ENCODE measurements at regions not wholly inside any gene's neighbourhood (a gene's known extent, or its start where the extent isn't known, plus 50 kb on each side); places are given as distances from the start of the nearest gene placed in this dataset.

DNA sequence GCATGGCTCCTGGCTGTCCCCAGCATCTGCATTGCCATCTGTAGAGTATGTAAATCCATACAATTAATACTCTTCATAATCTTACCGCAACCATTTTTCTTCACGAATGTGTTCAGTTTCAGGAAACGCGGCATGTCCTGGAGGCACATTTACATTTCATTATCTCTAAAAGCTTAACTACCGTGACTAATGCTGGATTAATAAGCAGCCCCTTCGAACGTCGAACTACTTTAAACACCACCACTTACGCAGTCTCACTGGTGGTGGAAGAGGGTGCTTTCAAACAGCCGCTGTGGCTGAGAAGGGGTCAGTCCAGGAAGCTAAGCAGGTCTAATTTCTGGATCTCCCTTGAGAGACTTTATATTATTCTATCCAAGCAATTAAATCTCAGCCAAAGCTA is 85.6 kb downstream of the C5orf15 start:
- H3K4me1 Mint-ChIP-seq (ENCODE audit: low read depth), result peaks cover 27% of the 10 kb centered on the region
- no peak for DNase-seq (ENCODE audit: low spot score, unreplicated experiment)
- no peaks in the 10 kb centered on the region for H3K9me3 Mint-ChIP-seq (ENCODE audit: low read depth)
- no peak overlapping the region for H3K4me3 Mint-ChIP-seq (ENCODE audit: low read depth)
- TF ChIP-seq, protein P1, sequence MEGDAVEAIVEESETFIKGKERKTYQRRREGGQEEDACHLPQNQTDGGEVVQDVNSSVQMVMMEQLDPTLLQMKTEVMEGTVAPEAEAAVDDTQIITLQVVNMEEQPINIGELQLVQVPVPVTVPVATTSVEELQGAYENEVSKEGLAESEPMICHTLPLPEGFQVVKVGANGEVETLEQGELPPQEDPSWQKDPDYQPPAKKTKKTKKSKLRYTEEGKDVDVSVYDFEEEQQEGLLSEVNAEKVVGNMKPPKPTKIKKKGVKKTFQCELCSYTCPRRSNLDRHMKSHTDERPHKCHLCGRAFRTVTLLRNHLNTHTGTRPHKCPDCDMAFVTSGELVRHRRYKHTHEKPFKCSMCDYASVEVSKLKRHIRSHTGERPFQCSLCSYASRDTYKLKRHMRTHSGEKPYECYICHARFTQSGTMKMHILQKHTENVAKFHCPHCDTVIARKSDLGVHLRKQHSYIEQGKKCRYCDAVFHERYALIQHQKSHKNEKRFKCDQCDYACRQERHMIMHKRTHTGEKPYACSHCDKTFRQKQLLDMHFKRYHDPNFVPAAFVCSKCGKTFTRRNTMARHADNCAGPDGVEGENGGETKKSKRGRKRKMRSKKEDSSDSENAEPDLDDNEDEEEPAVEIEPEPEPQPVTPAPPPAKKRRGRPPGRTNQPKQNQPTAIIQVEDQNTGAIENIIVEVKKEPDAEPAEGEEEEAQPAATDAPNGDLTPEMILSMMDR (IDR thresholded peaks at IDR 0.05; ENCODE audit: unreplicated experiment), result no peak
- H3K27ac Mint-ChIP-seq, result no peak overlapping the region
- H3K36me3 Mint-ChIP-seq (ENCODE audit: insufficient read depth), result no peaks in the 10 kb centered on the region
- peaks cover 31% of the 10 kb centered on the region for H3K27me3 Mint-ChIP-seq

GRCh38 chr5:133882389-133882695 is 86.1 kb downstream of the C5orf15 start:
- H3K4me1 Mint-ChIP-seq (ENCODE audit: low read depth), result peaks cover 27% of the 10 kb centered on the region
- no peak overlapping the region for H3K4me3 Mint-ChIP-seq (ENCODE audit: low read depth)
- no peaks in the 10 kb centered on the region for H3K9me3 Mint-ChIP-seq (ENCODE audit: low read depth)
- H3K36me3 Mint-ChIP-seq (ENCODE audit: insufficient read depth), result no peaks in the 10 kb centered on the region
- H3K27ac Mint-ChIP-seq, result no peak overlapping the region
- H3K27me3 Mint-ChIP-seq, result peaks cover 30% of the 10 kb centered on the region
- TF ChIP-seq, protein P1 (IDR thresholded peaks at IDR 0.05; ENCODE audit: unreplicated experiment), result no peak
- DNase-seq (ENCODE audit: low spot score, unreplicated experiment), result no peak

GRCh38 chr5:133881576-133882388 is 86.6 kb downstream of the C5orf15 start:
- peaks cover 28% of the 10 kb centered on the region for H3K27me3 Mint-ChIP-seq
- H3K36me3 Mint-ChIP-seq (ENCODE audit: insufficient read depth), result no peaks in the 10 kb centered on the region
- DNase-seq (ENCODE audit: low spot score, unreplicated experiment), result no peak
- TF ChIP-seq, protein P1 (IDR thresholded peaks at IDR 0.05; ENCODE audit: unreplicated experiment), result no peak
- H3K4me1 Mint-ChIP-seq (ENCODE audit: low read depth), result peaks cover 27% of the 10 kb centered on the region
- H3K9me3 Mint-ChIP-seq (ENCODE audit: low read depth), result no peaks in the 10 kb centered on the region
- no peak overlapping the region for H3K4me3 Mint-ChIP-seq (ENCODE audit: low read depth)
- peak overlapping the region; percentile 18 for H3K27ac Mint-ChIP-seq

DNA sequence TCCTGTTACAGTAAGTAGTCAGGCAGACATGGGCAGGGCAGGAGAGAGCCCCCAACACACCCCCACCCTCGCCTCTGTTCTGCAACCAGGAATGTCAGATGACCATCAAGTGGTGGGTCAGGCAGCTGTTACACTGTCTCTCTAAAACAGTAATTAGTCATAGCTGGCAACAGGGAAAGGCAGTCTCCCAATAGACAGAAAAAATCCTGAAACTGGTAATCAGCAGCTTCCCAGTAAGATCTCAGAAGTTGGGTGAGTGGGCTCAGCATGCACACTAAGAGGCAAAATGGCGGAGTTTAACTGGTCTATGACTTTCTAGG is 90.2 kb downstream of the C5orf15 start:
- Mint-ChIP-seq H3K27ac (no peak overlapping the region), H3K9me3 (ENCODE audit: low read depth) (peaks cover 12% of the 10 kb centered on the region)

DNA sequence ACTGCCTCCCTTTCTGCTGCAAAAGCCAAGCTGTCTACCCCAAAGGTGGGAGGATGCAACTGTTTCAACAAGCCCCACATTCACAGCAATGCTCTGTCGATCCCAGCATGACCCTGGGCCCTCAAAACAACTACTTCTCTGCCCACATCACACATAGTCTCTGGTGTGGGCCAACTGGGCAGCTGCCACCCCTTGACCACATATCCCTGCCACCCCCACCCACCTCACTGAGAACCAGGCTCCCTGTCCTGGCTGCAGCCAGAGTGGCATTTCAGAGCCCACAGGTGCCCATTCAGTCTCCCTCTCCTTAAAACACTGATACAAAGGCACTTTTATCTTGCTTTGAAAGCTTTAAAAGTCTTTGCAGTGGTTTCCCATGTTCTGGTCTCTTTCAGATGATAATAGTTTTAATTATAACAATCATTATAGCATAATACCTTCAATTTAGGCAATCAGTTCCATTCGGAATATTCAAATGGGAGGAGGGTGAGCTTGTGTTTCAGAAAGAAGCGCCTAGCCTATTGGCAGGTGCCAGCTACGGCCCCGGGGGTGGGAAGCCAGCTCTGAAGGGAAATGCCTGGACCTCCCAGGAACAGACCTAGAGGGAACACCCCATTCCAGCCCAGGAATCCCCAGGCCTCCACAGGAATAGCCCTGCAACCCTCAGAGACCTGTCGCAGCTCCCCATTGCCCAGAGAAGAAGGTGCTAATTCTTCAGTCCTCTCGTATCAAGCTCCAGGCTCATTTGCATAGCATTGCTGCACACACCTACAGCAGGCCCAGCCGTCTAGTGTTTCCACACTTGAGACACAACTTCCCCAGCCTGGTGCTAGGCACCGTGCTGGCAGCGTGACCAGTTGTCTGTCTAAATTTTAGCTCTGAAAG is 90.8 kb downstream of the C5orf15 start:
- no peak overlapping the region for H3K4me3 Mint-ChIP-seq (ENCODE audit: low read depth)
- DNase-seq (ENCODE audit: low spot score, unreplicated experiment), result no peak
- H3K4me1 Mint-ChIP-seq (ENCODE audit: low read depth), result peaks cover 9% of the 10 kb centered on the region
- TF ChIP-seq, protein P1 (IDR thresholded peaks at IDR 0.05; ENCODE audit: unreplicated experiment), result no peak
- peaks cover 20% of the 10 kb centered on the region for H3K27me3 Mint-ChIP-seq
- H3K36me3 Mint-ChIP-seq (ENCODE audit: insufficient read depth), result no peaks in the 10 kb centered on the region
- H3K27ac Mint-ChIP-seq, result no peak overlapping the region
- peaks cover 12% of the 10 kb centered on the region for H3K9me3 Mint-ChIP-seq (ENCODE audit: low read depth)

More for the DNA sequence above, 90.2 kb downstream of the C5orf15 start:
- peaks cover 24% of the 10 kb centered on the region for H3K27me3 Mint-ChIP-seq
- no peak for DNase-seq (ENCODE audit: low spot score, unreplicated experiment)
- H3K36me3 Mint-ChIP-seq (ENCODE audit: insufficient read depth), result no peaks in the 10 kb centered on the region
- H3K4me1 Mint-ChIP-seq (ENCODE audit: low read depth), result peaks cover 13% of the 10 kb centered on the region
- TF ChIP-seq, protein P1 (IDR thresholded peaks at IDR 0.05; ENCODE audit: unreplicated experiment), result no peak
- no peak overlapping the region for H3K4me3 Mint-ChIP-seq (ENCODE audit: low read depth)

Measured in progenitor cell of endocrine pancreas (in vitro differentiated cells).